GM06990 (cell line): ENCODE measurements at regions not wholly inside any gene's neighbourhood (a gene's known extent, or its start where the extent isn't known, plus 50 kb on each side); places are given as distances from the start of the nearest gene placed in this dataset.

ENCODE experiments used
- DNase-seq: peaks from one replicate; pipeline ENCODE4 v3.0.0-alpha.2; 2011; ENCODE audit not compliant: insufficient read length; ENCODE audit errors: extremely low read depth
- H3K27me3 ChIP-seq: replicated peaks from 2 replicates; pipeline ENCODE4 v1.6.0; 2011; ENCODE audit warnings: low read length; ENCODE audit not compliant: control insufficient read depth, insufficient read depth
- H3K36me3 ChIP-seq: 2 replicates; pipeline ENCODE4 v1.5.1; 2011; ENCODE audit warnings: low read length; ENCODE audit not compliant: control insufficient read depth, insufficient read depth
- H3K4me3 ChIP-seq: replicated peaks from 2 replicates; pipeline ENCODE4 v1.5.1; 2011; ENCODE audit warnings: low read depth, mild to moderate bottlenecking, control low read depth, low read length
- CTCF ChIP-seq: IDR thresholded peaks from 2 replicates; pipeline ENCODE4 v1.5.1; 2011; ENCODE audit warnings: low read length, control low read depth, mild to moderate bottlenecking, inconsistent platforms; ENCODE audit not compliant: insufficient read depth, poor library complexity, severe bottlenecking

DNA sequence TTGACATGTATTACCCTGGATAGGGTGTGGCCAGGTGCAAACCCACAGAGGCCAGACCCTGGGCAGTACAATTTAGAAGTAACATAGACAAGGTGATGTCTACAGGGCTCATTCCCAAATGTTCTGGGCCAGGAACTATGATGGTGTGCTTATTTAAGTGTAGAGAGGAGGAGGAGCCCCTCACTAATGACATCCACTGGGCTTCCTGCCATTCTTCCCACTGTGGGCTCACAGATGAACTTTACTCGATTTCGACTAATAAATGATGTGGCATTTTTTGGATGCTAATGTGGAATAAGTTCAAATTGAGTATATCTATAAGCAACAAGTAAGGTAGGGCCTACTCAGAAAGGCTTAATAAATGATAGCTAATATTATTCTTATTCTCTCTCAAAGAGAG is 280.9 kb upstream of the BOD1L1 start:
- no peak for DNase-seq
- TF ChIP-seq CTCF = no peak
- H3K27me3 ChIP-seq = no peaks in the 10 kb centered on the region
- no peaks in the 10 kb centered on the region for H3K36me3 ChIP-seq
- H3K4me3 ChIP-seq = no peak overlapping the region

GRCh38 chr4:13910556-13910955 is 283.0 kb upstream of the BOD1L1 start:
- Histone ChIP-seq H3K36me3 (no peaks in the 10 kb centered on the region), H3K4me3 (no peak overlapping the region), H3K27me3 (no peaks in the 10 kb centered on the region)
- no peak for DNase-seq
- TF ChIP-seq CTCF = no peak

GRCh38 chr4:13911256-13911655 is 283.7 kb upstream of the BOD1L1 start:
- DNase-seq = no peak
- H3K4me3 ChIP-seq = no peak overlapping the region
- no peaks in the 10 kb centered on the region for H3K27me3 ChIP-seq
- no peak for TF ChIP-seq CTCF
- no peaks in the 10 kb centered on the region for H3K36me3 ChIP-seq

GRCh38 chr4:13912436-13912925 is 285.0 kb upstream of the BOD1L1 start:
- no peak for DNase-seq
- no peaks in the 10 kb centered on the region for H3K36me3 ChIP-seq
- H3K4me3 ChIP-seq = no peak overlapping the region
- no peak for TF ChIP-seq CTCF
- no peaks in the 10 kb centered on the region for H3K27me3 ChIP-seq

- Histone ChIP-seq H3K4me3 (no peak overlapping the region), H3K27me3 (no peaks in the 10 kb centered on the region), H3K36me3 (no peaks in the 10 kb centered on the region)
- no peak for DNase-seq
- TF ChIP-seq CTCF = no peak
Measured at GRCh38 chr4:13912966-13913365, 285.4 kb upstream of the BOD1L1 start.

GRCh38 chr4:13917015-13917414 is 289.5 kb upstream of the BOD1L1 start:
- Histone ChIP-seq H3K4me3 (no peak overlapping the region), H3K27me3 (no peaks in the 10 kb centered on the region), H3K36me3 (no peaks in the 10 kb centered on the region)
- TF ChIP-seq CTCF = no peak
- DNase-seq = no peak
